Lower lobe of right lung (tissue), 2 donors: ENCODE measurements at regions not wholly inside any gene's neighbourhood (a gene's known extent, or its start where the extent isn't known, plus 50 kb on each side); places are given as distances from the start of the nearest gene placed in this dataset.

Experiments used
- ATAC-seq, 2 donors: fragments of 200-7000 bp; cut with Tn5 transposase; one replicate each; pipeline ENCODE4 v1.9.1; 2020 to 2022; ENCODE audit warnings: mild to moderate bottlenecking in 2 of 2, moderate library complexity in 2 of 2
- DNase-seq: peaks from one replicate; pipeline ENCODE4 v3.0.0-alpha.2; 2020
- H3K27ac ChIP-seq: fragments of 200-600 bp; one replicate; pipeline ENCODE4 v1.8.0; 2022
- H3K27me3 ChIP-seq: fragments of 200-600 bp; one replicate; pipeline ENCODE4 v1.8.0; 2022; ENCODE audit warnings: low read depth
- H3K36me3 ChIP-seq: fragments of 200-600 bp; one replicate; pipeline ENCODE4 v1.8.0; 2022; ENCODE audit warnings: mild to moderate bottlenecking
- H3K4me1 ChIP-seq: fragments of 200-600 bp; one replicate; pipeline ENCODE4 v1.8.0; 2022
- H3K4me3 ChIP-seq: fragments of 200-600 bp; one replicate; pipeline ENCODE4 v1.8.0; 2022; ENCODE audit warnings: mild to moderate bottlenecking
- H3K9me3 ChIP-seq: fragments of 200-600 bp; one replicate; pipeline ENCODE4 v1.8.0; 2022
- intact Hi-C: fragments of 100-400 bp; cut with DNase I; formaldehyde crosslinking; loops from one replicate; pipeline ENCODE4 v1.11.0; 2022
- TF ChIP-seq, protein P1 (sequence below): fragments of 200-600 bp; IDR thresholded peaks from one replicate; pipeline ENCODE4 v1.8.0; 2022; ENCODE audit warnings: antibody characterized with exemption, mild to moderate bottlenecking
- donor health status: DM: no; HTN: yes; CAD: no; lungs with severe emphysema.

- Histone ChIP-seq H3K4me1 (no peaks in the 10 kb centered on the region), H3K36me3 (no peaks in the 10 kb centered on the region), H3K4me3 (no peak overlapping the region), H3K27me3 (no peaks in the 10 kb centered on the region), H3K27ac (no peak overlapping the region), H3K9me3 (no peaks in the 10 kb centered on the region)
- TF ChIP-seq, protein P1, sequence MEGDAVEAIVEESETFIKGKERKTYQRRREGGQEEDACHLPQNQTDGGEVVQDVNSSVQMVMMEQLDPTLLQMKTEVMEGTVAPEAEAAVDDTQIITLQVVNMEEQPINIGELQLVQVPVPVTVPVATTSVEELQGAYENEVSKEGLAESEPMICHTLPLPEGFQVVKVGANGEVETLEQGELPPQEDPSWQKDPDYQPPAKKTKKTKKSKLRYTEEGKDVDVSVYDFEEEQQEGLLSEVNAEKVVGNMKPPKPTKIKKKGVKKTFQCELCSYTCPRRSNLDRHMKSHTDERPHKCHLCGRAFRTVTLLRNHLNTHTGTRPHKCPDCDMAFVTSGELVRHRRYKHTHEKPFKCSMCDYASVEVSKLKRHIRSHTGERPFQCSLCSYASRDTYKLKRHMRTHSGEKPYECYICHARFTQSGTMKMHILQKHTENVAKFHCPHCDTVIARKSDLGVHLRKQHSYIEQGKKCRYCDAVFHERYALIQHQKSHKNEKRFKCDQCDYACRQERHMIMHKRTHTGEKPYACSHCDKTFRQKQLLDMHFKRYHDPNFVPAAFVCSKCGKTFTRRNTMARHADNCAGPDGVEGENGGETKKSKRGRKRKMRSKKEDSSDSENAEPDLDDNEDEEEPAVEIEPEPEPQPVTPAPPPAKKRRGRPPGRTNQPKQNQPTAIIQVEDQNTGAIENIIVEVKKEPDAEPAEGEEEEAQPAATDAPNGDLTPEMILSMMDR: no peak
- intact Hi-C loops: no loop called here
- no peak for ATAC-seq
- DNase-seq: no peak
Observed at GRCh38 chr2:122816803-122817202, 1061.4 kb downstream of the TSN start.

GRCh38 chr2:122822319-122822718, 1066.9 kb downstream of the TSN start:
- TF ChIP-seq, protein P1: no peak
- Histone ChIP-seq H3K27ac (no peak overlapping the region), H3K4me1 (no peaks in the 10 kb centered on the region), H3K4me3 (no peak overlapping the region), H3K27me3 (no peaks in the 10 kb centered on the region), H3K36me3 (no peaks in the 10 kb centered on the region), H3K9me3 (no peaks in the 10 kb centered on the region)
- ATAC-seq: no peak
- intact Hi-C loops: no loop called here
- no peak for DNase-seq

DNA sequence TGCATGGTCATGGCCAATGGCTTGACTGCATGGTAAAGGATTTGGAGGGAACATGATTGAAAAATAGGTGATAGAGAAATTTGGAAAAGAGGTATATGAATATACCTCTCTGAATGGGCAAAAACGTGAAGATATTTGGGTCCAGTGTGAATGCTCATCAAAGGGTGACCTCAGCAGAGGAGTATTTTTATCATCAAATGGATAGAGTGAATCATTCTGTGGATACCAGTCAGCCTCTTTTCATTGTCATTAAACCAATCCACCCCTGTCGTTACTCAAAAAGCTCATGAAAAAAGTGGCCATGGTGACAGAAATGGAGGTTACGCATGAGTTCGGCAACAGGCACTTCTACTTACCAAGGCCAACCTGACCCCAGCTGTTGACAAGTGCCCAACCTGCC, 1074.7 kb downstream of the TSN start:
- intact Hi-C loops: no loop called here

GRCh38 chr2:122831649-122832048, 1076.2 kb downstream of the TSN start:
- TF ChIP-seq, protein P1: no peak
- intact Hi-C loops: no loop called here
- H3K9me3 ChIP-seq: no peaks in the 10 kb centered on the region
- no peak overlapping the region for H3K27ac ChIP-seq
- no peak overlapping the region for H3K4me3 ChIP-seq
- H3K27me3 ChIP-seq: no peaks in the 10 kb centered on the region
- H3K4me1 ChIP-seq: no peaks in the 10 kb centered on the region
- ATAC-seq (no peak), DNase-seq (no peak)
- H3K36me3 ChIP-seq: no peaks in the 10 kb centered on the region

More for the DNA sequence above, 1074.7 kb downstream of the TSN start:
- no peak overlapping the region for H3K4me3 ChIP-seq
- H3K27ac ChIP-seq: no peak overlapping the region
- no peaks in the 10 kb centered on the region for H3K27me3 ChIP-seq
- no peaks in the 10 kb centered on the region for H3K9me3 ChIP-seq
- ATAC-seq: no peak
- H3K36me3 ChIP-seq: no peaks in the 10 kb centered on the region
- no peaks in the 10 kb centered on the region for H3K4me1 ChIP-seq
- DNase-seq: no peak
- TF ChIP-seq, protein P1: no peak

GRCh38 chr2:122843503-122843902, 1088.1 kb downstream of the TSN start:
- Histone ChIP-seq H3K9me3 (no peaks in the 10 kb centered on the region), H3K4me1 (no peaks in the 10 kb centered on the region), H3K4me3 (no peak overlapping the region), H3K27me3 (no peaks in the 10 kb centered on the region), H3K27ac (no peak overlapping the region), H3K36me3 (no peaks in the 10 kb centered on the region)
- ATAC-seq (peak in 1 of 2 donors; percentile 12), DNase-seq (no peak)
- TF ChIP-seq, protein P1: no peak
- intact Hi-C loops: no loop called here

GRCh38 chr2:122851161-122851560, 1095.7 kb downstream of the TSN start:
- H3K36me3 ChIP-seq: no peaks in the 10 kb centered on the region
- no peaks in the 10 kb centered on the region for H3K27me3 ChIP-seq
- H3K27ac ChIP-seq: no peak overlapping the region
- TF ChIP-seq, protein P1: no peak
- H3K9me3 ChIP-seq: no peaks in the 10 kb centered on the region
- H3K4me1 ChIP-seq: no peaks in the 10 kb centered on the region
- DNase-seq: no peak
- ATAC-seq: no peak
- intact Hi-C loops: no loop called here
- no peak overlapping the region for H3K4me3 ChIP-seq
